ENCODE measurements at regions not wholly inside any gene's neighbourhood (a gene's known extent, or its start where the extent isn't known, plus 50 kb on each side); places are given as distances from the start of the nearest gene placed in this dataset.

GRCh38 chr12:16766736-16767135 lies 160.8 kb upstream of the LMO3 start:
- H3K4me3 ChIP-seq (ENCODE audit: low read depth, low read length): no peak overlapping the region
- TF ChIP-seq, protein P1, sequence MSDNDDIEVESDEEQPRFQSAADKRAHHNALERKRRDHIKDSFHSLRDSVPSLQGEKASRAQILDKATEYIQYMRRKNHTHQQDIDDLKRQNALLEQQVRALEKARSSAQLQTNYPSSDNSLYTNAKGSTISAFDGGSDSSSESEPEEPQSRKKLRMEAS (IDR thresholded peaks at IDR 0.05; ENCODE audit: low read depth, low read length): no peak
- TF ChIP-seq POLR2A (IDR thresholded peaks at IDR 0.05; ENCODE audit: extremely low read depth, insufficient read length) (no peak), CTCF (IDR thresholded peaks at IDR 0.05; ENCODE audit: low read depth, low read length) (no peak), MYC (IDR thresholded peaks at IDR 0.05; ENCODE audit: low read depth, low read length) (no peak)
- DNase-seq (ENCODE audit: low read depth): no peak

- no peak overlapping the region for H3K4me3 ChIP-seq (ENCODE audit: low read depth, low read length)
- TF ChIP-seq MYC (IDR thresholded peaks at IDR 0.05; ENCODE audit: low read depth, low read length): no peak
- no peak for TF ChIP-seq POLR2A (IDR thresholded peaks at IDR 0.05; ENCODE audit: extremely low read depth, insufficient read length)
- TF ChIP-seq, protein P1 (IDR thresholded peaks at IDR 0.05; ENCODE audit: low read depth, low read length): no peak
- TF ChIP-seq CTCF (IDR thresholded peaks at IDR 0.05; ENCODE audit: low read depth, low read length): no peak
- DNase-seq (ENCODE audit: low read depth): no peak
Measured at GRCh38 chr12:16763901-16764300, 157.9 kb upstream of the LMO3 start.

DNA sequence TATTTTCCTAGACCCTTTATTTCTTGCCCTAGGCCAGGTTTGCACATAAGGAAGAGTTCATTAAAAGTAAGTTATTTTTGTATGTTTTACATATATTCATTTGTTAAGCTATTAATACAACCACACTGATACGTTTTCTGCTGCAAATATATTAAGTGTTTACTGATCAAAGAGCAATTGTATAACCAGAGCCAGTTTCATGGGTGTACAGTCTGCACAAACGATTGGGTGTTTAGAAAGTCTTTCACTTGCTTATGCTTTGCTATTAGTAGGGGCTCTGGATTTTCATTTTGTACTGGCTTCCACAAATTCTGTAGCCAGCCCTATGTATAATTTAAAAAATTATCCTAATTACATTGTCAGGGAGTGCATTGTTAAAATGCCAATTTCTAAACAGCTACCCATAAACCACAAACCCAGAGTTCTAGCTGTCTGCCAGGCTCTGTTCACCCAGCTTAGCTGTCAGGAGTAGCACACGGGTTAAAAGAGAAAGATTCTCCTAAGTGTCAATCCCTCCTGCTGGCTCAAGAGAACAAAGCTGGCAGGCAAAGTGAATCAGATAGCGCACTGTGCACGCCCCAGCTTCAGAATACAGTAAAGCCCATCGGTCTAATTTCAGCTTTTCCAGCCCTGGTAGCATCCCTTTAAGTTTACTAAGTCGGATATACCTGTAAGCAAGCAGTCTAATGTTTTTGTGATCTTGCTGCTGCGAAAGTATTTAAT lies 151.0 kb upstream of the LMO3 start:
- DNase-seq (ENCODE audit: low read depth): no peak
- H3K4me3 ChIP-seq (ENCODE audit: low read depth, low read length): no peak overlapping the region
- TF ChIP-seq CTCF (IDR thresholded peaks at IDR 0.05; ENCODE audit: low read depth, low read length): no peak
- TF ChIP-seq, protein P1 (IDR thresholded peaks at IDR 0.05; ENCODE audit: low read depth, low read length): no peak
- TF ChIP-seq MYC (IDR thresholded peaks at IDR 0.05; ENCODE audit: low read depth, low read length): no peak
- TF ChIP-seq POLR2A (IDR thresholded peaks at IDR 0.05; ENCODE audit: extremely low read depth, insufficient read length): no peak

- DNase-seq (ENCODE audit: low read depth): no peak
- no peak overlapping the region for H3K4me3 ChIP-seq (ENCODE audit: low read depth, low read length)
- TF ChIP-seq POLR2A (IDR thresholded peaks at IDR 0.05; ENCODE audit: extremely low read depth, insufficient read length): no peak
Measured at GRCh38 chr12:16730772-16731171, 124.8 kb upstream of the LMO3 start.

DNA sequence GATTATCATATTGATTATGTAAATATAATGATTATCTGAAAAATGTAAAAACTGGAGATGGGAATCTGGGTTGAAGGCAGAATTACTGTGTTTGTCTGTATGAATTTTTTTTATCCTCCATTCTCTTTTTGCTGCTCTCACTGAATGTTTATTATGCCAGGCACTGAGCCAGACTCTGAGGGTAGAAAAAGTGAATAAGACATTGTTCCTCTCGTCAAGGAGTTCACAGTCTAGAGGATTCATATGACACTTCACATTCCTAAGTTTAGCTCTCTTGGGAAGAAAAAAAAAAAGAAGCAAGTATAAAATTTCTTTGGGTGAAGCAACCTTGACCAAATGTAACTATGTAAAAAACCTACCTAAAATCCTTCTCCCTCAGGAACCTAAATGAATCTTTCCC lies 120.9 kb upstream of the LMO3 start:
- TF ChIP-seq CTCF (IDR thresholded peaks at IDR 0.05; ENCODE audit: low read depth, low read length) (no peak), POLR2A (IDR thresholded peaks at IDR 0.05; ENCODE audit: extremely low read depth, insufficient read length) (no peak), MYC (IDR thresholded peaks at IDR 0.05; ENCODE audit: low read depth, low read length) (no peak)
- TF ChIP-seq, protein P1 (IDR thresholded peaks at IDR 0.05; ENCODE audit: low read depth, low read length): no peak
- DNase-seq (ENCODE audit: low read depth): no peak
- H3K4me3 ChIP-seq (ENCODE audit: low read depth, low read length): no peak overlapping the region

DNA sequence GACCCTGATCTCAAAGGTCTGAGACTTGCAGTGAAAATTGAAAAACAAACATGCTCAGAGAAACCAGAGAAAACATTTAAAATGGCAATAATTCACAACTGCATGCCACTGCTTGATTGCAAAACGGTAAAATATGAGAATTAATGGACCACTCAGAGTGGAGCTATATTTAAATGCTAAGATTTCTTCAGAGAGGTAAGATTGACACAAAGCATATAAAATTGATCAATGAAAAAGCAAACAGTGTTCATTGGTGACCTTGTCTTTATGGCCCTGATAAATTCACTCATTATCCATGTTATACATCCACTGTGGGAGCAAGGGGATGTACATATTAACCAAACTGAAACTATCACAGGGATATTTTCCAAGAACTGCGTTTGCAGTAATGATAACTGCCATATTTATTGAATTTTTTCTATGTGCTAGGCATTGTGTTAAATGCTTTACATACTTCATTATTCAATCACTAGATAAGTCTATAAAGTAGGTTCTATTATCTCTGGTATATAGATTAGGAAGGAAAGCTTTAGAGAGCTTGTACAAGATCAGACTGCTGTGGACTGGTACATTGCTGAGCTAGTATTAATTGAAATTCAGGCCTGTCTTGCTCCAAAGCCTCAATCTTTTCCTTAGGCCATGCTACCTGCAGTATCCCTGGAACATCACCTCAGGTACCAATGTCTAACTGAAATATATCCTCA lies 113.9 kb upstream of the LMO3 start:
- no peak for TF ChIP-seq POLR2A (IDR thresholded peaks at IDR 0.05; ENCODE audit: extremely low read depth, insufficient read length)
- no peak for TF ChIP-seq CTCF (IDR thresholded peaks at IDR 0.05; ENCODE audit: low read depth, low read length)
- no peak for TF ChIP-seq MYC (IDR thresholded peaks at IDR 0.05; ENCODE audit: low read depth, low read length)
- TF ChIP-seq, protein P1 (IDR thresholded peaks at IDR 0.05; ENCODE audit: low read depth, low read length): no peak

More for the DNA sequence above, 113.9 kb upstream of the LMO3 start:
- DNase-seq (ENCODE audit: low read depth): no peak
- no peak overlapping the region for H3K4me3 ChIP-seq (ENCODE audit: low read depth, low read length)

All from NB4 (cell line).